ENCODE measurements at regions not wholly inside any gene's neighbourhood (a gene's known extent, or its start where the extent isn't known, plus 50 kb on each side); places are given as distances from the start of the nearest gene placed in this dataset.

DNA sequence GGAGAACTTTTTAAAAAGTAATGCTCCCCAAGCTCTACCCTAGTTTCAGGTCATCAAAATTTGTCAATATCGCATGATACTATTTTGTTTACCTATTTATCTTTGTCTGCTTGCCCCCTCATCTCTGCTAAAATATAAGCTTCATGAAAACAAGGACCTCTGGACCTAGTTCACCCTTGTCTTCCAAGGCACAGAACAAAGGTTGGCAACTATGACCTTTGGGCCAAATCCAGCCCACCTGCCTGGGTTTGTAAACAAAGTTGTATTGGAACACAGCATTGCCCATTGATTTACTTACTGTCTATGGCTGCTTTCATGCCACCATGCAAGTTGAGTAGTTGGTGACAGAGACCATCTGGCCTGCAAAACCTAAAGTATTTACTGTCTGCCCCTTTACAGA lies 462.2 kb upstream of the SUCLG2 start:
- Histone ChIP-seq H3K4me2 (ENCODE audit: low read depth, low read length, poor library complexity, severe bottlenecking) (no peak overlapping the region), H4K20me1 (ENCODE audit: insufficient read depth, low read length, poor library complexity, severe bottlenecking) (no peaks in the 10 kb centered on the region), H3F3A (ENCODE audit: low read depth) (no peaks in the 10 kb centered on the region), H3K9ac (ENCODE audit: low read depth, low read length, poor library complexity, severe bottlenecking) (no peak overlapping the region), H3K4me1 (ENCODE audit: insufficient read depth, low read length, poor library complexity, severe bottlenecking) (no peaks in the 10 kb centered on the region), H3K9me3 (ENCODE audit: insufficient read depth, low read depth, low read length) (no peaks in the 10 kb centered on the region), H3K9me2 (replicated peaks; ENCODE audit: low read depth, low read length) (no peaks in the 10 kb centered on the region), H3K4me3 (ENCODE audit: low read length, poor library complexity, severe bottlenecking) (no peak overlapping the region), H3K79me2 (ENCODE audit: insufficient read depth, low read length) (no peaks in the 10 kb centered on the region), H3K36me3 (ENCODE audit: insufficient read depth, low read length) (no peaks in the 10 kb centered on the region), H2AFZ (ENCODE audit: low read length) (no peak overlapping the region), H3K27me3 (ENCODE audit: insufficient read depth, low read length, poor library complexity, severe bottlenecking) (no peaks in the 10 kb centered on the region)
- TF ChIP-seq EZH2phosphoT487 (IDR thresholded peaks at IDR 0.05; ENCODE audit: borderline replicate concordance) = no peak
- TF ChIP-seq, protein P1, sequence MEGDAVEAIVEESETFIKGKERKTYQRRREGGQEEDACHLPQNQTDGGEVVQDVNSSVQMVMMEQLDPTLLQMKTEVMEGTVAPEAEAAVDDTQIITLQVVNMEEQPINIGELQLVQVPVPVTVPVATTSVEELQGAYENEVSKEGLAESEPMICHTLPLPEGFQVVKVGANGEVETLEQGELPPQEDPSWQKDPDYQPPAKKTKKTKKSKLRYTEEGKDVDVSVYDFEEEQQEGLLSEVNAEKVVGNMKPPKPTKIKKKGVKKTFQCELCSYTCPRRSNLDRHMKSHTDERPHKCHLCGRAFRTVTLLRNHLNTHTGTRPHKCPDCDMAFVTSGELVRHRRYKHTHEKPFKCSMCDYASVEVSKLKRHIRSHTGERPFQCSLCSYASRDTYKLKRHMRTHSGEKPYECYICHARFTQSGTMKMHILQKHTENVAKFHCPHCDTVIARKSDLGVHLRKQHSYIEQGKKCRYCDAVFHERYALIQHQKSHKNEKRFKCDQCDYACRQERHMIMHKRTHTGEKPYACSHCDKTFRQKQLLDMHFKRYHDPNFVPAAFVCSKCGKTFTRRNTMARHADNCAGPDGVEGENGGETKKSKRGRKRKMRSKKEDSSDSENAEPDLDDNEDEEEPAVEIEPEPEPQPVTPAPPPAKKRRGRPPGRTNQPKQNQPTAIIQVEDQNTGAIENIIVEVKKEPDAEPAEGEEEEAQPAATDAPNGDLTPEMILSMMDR (conservative IDR thresholded peaks at IDR 0.05; ENCODE audit: low read length) = no peak

GRCh38 chr3:68103811-68104210 lies 449.4 kb upstream of the SUCLG2 start:
- Histone ChIP-seq H3K4me3 (ENCODE audit: low read length, poor library complexity, severe bottlenecking) (no peak overlapping the region), H3K9ac (ENCODE audit: low read depth, low read length, poor library complexity, severe bottlenecking) (no peak overlapping the region), H3K4me1 (ENCODE audit: insufficient read depth, low read length, poor library complexity, severe bottlenecking) (no peaks in the 10 kb centered on the region), H3K27me3 (ENCODE audit: insufficient read depth, low read length, poor library complexity, severe bottlenecking) (no peaks in the 10 kb centered on the region), H3F3A (ENCODE audit: low read depth) (no peaks in the 10 kb centered on the region), H3K4me2 (ENCODE audit: low read depth, low read length, poor library complexity, severe bottlenecking) (no peak overlapping the region), H3K9me3 (ENCODE audit: insufficient read depth, low read depth, low read length) (no peaks in the 10 kb centered on the region), H3K9me2 (replicated peaks; ENCODE audit: low read depth, low read length) (no peaks in the 10 kb centered on the region), H3K36me3 (ENCODE audit: insufficient read depth, low read length) (no peaks in the 10 kb centered on the region), H4K20me1 (ENCODE audit: insufficient read depth, low read length, poor library complexity, severe bottlenecking) (no peaks in the 10 kb centered on the region), H3K79me2 (ENCODE audit: insufficient read depth, low read length) (no peaks in the 10 kb centered on the region), H2AFZ (ENCODE audit: low read length) (no peak overlapping the region)
- no peak for TF ChIP-seq EZH2phosphoT487 (IDR thresholded peaks at IDR 0.05; ENCODE audit: borderline replicate concordance)
- TF ChIP-seq, protein P1 (conservative IDR thresholded peaks at IDR 0.05; ENCODE audit: low read length) = no peak

- Histone ChIP-seq H3K36me3 (ENCODE audit: insufficient read depth, low read length) (no peaks in the 10 kb centered on the region), H3F3A (ENCODE audit: low read depth) (no peaks in the 10 kb centered on the region), H2AFZ (ENCODE audit: low read length) (no peak overlapping the region), H3K4me1 (ENCODE audit: insufficient read depth, low read length, poor library complexity, severe bottlenecking) (no peaks in the 10 kb centered on the region), H3K4me2 (ENCODE audit: low read depth, low read length, poor library complexity, severe bottlenecking) (no peak overlapping the region), H3K4me3 (ENCODE audit: low read length, poor library complexity, severe bottlenecking) (no peak overlapping the region), H3K9me3 (ENCODE audit: insufficient read depth, low read depth, low read length) (no peaks in the 10 kb centered on the region), H3K9me2 (replicated peaks; ENCODE audit: low read depth, low read length) (no peaks in the 10 kb centered on the region; the same call in 1 of the 2 replicates), H3K27me3 (ENCODE audit: insufficient read depth, low read length, poor library complexity, severe bottlenecking) (no peaks in the 10 kb centered on the region), H3K9ac (ENCODE audit: low read depth, low read length, poor library complexity, severe bottlenecking) (no peak overlapping the region), H3K79me2 (ENCODE audit: insufficient read depth, low read length) (no peaks in the 10 kb centered on the region), H4K20me1 (ENCODE audit: insufficient read depth, low read length, poor library complexity, severe bottlenecking) (no peaks in the 10 kb centered on the region)
- no peak for TF ChIP-seq EZH2phosphoT487 (IDR thresholded peaks at IDR 0.05; ENCODE audit: borderline replicate concordance)
- TF ChIP-seq, protein P1 (conservative IDR thresholded peaks at IDR 0.05; ENCODE audit: low read length) = no peak
Observed at GRCh38 chr3:68090571-68090970, 436.2 kb upstream of the SUCLG2 start.
